Activated naive CD4-positive, alpha-beta T cell treated with Interleukin-2 at 50 U/mL for 16 hours (primary cell): ENCODE measurements at regions not wholly inside any gene's neighbourhood (a gene's known extent, or its start where the extent isn't known, plus 50 kb on each side); places are given as distances from the start of the nearest gene placed in this dataset.

ENCODE experiments used
- DNase-seq: peaks from one replicate; pipeline ENCODE4 v3.0.0-alpha.2; 2020

- DNase-seq: no peak
Observed at GRCh38 chr13:106819413-106820180, 251.7 kb upstream of the ARGLU1 start.

DNA sequence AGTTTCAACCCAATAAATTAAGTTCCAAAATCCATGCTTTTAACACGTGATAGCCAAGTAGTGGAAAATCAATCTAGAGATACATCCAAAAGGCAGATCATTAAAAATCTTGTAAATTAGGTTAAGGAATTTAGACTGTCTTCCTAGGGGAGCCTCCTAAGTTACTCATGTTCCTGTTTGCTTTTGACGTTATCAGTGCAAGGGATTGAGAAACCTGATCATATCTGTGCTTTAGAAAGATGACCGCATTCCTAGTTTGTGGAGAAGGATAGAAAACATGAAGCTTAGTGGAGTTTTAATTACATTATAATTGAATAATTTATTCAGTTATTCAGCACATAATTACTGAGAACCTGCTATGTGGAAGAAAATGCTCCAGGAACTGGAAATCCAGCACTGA lies 251.0 kb upstream of the ARGLU1 start:
- DNase-seq: no peak

- DNase-seq: no peak
Observed at GRCh38 chr13:106815545-106815944, 247.6 kb upstream of the ARGLU1 start.

- no peak for DNase-seq
Observed at GRCh38 chr13:106814463-106814862, 246.5 kb upstream of the ARGLU1 start.

DNA sequence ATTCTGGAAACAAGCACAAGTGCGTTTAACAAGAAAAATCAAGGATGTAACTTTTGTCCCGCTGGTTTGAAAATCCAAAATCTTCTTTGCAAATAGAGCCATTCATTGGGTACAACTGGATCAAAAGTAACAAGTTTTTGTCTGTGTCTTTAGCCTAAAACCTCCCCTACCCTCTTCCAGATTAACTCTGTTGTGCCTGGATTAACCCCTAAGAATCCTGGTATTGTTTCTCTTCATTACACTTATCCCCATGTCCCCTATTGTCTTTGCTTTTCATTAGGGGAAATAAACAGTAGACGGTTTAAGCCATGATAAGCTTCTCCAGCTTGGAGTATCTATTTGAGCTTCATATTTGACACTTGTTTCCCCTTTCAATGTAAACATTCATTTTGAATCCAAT lies 242.1 kb upstream of the ARGLU1 start:
- DNase-seq: no peak

DNA sequence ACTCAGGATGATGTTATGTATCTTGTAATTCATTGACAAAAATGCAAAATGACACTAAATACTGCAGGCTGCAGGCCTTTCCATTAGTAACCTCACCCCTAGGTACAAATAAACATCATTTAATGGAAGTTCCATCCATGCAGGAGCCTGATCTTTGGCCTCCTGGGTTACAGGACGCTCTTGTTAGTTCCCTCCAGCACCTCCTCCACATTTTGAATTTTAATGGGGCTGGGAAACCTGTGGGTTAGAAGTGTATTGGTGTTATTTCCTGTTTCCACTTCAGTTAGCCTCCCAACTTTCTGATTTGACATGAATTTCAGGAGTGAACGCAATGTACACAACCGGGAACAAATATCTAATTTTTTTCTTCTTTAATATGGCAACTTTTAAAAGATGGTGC lies 237.1 kb upstream of the ARGLU1 start:
- no peak for DNase-seq

DNA sequence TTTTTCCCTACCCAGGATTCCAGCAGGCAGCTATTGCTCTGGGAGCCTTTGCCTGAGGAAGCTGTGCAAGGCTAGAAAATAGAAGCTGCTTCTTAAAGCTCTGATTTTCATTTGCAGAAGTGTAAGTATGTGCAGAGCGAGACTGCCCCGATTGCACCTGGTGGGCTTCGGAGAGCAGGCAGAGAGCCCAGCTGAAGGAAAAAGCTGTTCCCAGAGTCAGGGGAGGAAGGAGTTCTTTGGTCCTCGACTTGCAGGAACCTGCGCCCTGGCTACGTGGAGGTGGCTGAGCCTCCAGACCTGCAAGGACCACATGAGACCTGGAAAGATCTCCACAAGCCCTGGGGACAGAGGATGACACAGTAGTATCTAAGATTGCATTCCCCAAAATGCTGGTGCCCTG lies 235.0 kb upstream of the ARGLU1 start:
- no peak for DNase-seq

GRCh38 chr13:106799781-106800335 lies 231.9 kb upstream of the ARGLU1 start:
- no peak for DNase-seq

DNA sequence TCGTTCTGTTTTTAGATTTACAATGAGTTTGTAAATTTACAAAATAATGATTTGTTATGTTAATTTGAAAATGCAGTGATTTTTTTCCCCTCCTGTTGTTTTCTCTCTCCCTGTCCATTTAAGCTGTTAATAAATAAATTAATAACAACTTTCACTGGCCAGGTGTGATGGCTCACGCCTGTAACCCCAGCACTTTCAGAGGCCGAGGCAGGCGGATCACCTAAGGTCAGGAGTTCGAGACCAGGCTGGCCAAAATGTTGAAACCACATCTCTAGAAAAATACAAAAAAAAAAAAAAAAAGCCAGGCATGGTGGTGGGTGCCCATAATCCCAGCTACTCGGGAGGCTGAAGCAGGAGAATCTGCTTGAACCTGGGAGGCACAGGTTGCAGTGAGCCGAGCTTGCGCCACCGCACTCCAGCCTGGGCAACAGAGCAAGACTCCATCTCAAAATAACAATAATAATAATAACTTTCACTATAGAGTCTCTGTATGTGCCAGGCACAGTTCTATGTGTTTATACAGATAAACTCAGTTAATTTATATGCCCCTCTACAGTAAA lies 229.2 kb upstream of the ARGLU1 start:
- DNase-seq: no peak

DNA sequence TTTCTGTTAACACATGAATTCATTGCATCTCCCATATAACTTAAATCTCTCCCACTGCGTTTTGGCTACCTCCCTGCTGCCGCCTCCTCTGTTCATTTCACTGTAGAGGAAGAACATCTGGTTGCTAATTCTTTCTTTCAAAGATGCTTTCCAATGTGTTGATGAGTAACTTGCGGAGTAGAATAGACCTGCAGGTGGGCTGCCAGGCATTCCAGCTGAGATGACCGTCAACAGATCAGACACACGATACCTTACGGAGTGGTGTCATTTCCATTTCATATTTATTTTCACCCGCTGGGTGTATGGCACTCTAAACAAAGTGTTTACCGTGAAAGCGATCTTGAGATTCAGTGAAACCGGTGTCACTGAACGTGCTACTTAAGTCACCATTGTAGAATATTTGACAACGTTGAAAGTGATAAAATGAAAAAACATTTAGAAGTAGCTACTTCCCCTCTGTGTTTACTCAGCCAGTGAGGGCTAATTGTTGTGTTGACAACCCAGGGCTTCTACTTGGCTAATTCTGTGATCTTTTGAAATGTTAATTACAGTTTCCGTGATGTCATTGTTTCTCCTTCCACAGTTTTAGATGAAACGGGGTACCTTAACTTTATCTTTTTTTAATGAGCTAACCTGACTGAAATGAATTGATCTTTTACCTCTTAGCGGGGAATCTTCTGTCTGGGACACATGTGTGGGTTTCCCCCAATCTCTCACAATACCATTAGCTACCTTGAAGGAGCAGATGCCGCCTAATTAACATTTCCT lies 228.5 kb upstream of the ARGLU1 start:
- DNase-seq: no peak

GRCh38 chr13:106795847-106796246 lies 227.9 kb upstream of the ARGLU1 start:
- DNase-seq: no peak

- DNase-seq: no peak
Observed at GRCh38 chr13:106794117-106794516, 226.2 kb upstream of the ARGLU1 start.

DNA sequence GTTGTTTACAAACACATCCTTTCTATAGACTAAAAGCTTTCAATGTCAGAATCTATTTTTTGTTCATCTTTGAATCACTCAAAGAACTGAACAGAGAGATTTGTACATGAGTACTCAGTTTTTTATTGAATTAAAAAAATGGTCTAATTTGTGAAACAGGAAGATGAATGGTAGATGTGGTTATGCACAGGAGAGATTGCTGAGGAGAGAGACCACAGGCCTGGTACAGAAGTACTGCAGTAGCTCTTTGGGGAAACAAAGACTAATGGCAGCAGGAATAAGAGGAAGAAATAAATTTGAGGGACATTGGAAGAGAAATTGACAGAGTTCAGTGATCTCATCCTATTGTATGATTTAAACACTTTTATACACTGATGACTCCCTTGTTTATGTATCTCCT lies 222.0 kb upstream of the ARGLU1 start:
- DNase-seq: no peak

GRCh38 chr13:106786006-106786563 lies 218.1 kb upstream of the ARGLU1 start:
- DNase-seq: no peak

GRCh38 chr13:106774621-106775020 lies 206.7 kb upstream of the ARGLU1 start:
- no peak for DNase-seq

- no peak for DNase-seq
Observed at GRCh38 chr13:106772006-106772601, 204.2 kb upstream of the ARGLU1 start.

DNA sequence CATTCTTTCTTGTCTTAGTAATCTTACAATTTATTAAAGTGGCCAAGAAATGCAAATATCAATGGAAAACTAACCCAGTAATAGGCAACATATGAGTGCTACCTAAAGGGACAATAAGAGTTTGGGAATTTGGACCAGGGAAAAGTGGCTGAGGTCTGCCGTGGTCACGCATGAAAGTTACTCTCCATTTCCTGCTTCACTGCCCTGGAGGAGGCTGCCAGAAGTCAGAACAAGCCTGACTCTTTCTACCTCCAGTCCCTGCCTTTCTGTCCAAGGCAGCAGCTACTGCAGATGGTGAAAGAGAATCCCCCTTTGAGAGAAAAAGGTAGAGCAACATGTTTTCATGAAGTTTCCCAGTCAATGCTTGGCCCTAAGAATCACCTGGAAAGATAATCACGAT lies 201.1 kb upstream of the ARGLU1 start:
- DNase-seq: no peak

GRCh38 chr13:106762708-106763107 lies 194.8 kb upstream of the ARGLU1 start:
- no peak for DNase-seq

GRCh38 chr13:106756446-106756845 lies 188.5 kb upstream of the ARGLU1 start:
- no peak for DNase-seq

- DNase-seq: no peak
Observed at GRCh38 chr13:106755542-106755941, 187.6 kb upstream of the ARGLU1 start.

GRCh38 chr13:106753251-106753650 lies 185.3 kb upstream of the ARGLU1 start:
- DNase-seq: no peak

- no peak for DNase-seq
Observed at GRCh38 chr13:106752584-106753170, 184.7 kb upstream of the ARGLU1 start.

DNA sequence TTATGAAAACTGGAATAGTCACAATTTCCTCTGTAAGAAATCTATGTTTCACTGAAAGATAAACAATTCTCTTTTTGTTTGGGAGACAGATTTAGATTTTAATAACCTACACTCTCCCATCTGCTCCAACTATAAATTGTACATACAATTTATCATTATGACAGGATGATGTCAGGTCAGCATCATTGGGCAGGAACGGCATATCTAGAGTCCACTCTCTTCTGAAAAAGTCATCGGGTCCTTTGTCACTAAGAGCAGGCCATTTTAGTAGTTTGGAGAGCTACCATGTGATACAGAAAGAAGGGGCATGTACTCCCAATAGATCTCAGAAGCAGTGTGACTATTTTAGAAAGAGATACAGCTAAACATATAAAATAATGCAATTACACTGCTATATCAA lies 180.8 kb upstream of the ARGLU1 start:
- DNase-seq: no peak
